ENCODE measurements at regions not wholly inside any gene's neighbourhood (a gene's known extent, or its start where the extent isn't known, plus 50 kb on each side); places are given as distances from the start of the nearest gene placed in this dataset.

- ATAC-seq (no peak; the same call in 1 of the 2 replicates), DNase-seq (ENCODE audit: low spot score) (no peak)
- Mint-ChIP-seq H3K9me3 (no peaks in the 10 kb centered on the region), H3K27ac (peak overlapping the region; percentile 33; the same call in 1 of the 2 replicates), H3K27me3 (ENCODE audit: low read depth) (no peaks in the 10 kb centered on the region), H3K4me3 (no peak overlapping the region), H3K36me3 (no peaks in the 10 kb centered on the region), H3K4me1 (peaks cover 15% of the 10 kb centered on the region)
- CTCF ChIA-PET: interaction anchor here (1.0 to 1.4 kb wide), 3 partner anchors 10 to 531 kb away, joined by 3 to 5 read pairs (median 3); no protein-coding TSS in a partner anchor
- TF ChIP-seq AFF4 (CRISPR knock-in tag; IDR thresholded peaks at IDR 0.05; ENCODE audit: borderline replicate concordance) (no peak), KAT7 (CRISPR knock-in tag; IDR thresholded peaks at IDR 0.05; ENCODE audit: borderline replicate concordance) (no peak), GABPB1 (CRISPR knock-in tag; IDR thresholded peaks at IDR 0.05) (no peak), MLX (CRISPR knock-in tag; IDR thresholded peaks at IDR 0.05) (no peak), NR3C1 (CRISPR knock-in tag; conservative IDR thresholded peaks at IDR 0.05; ENCODE audit: low read depth) (no peak)
- POLR2A ChIA-PET: no interaction called here
Observed at GRCh38 chr6:11486051-11486450, 51.5 kb upstream of the TMEM170B start.

GRCh38 chr6:11485271-11485670 is 52.3 kb upstream of the TMEM170B start:
- DNase-seq (ENCODE audit: low spot score) (no peak), ATAC-seq (no peak)
- no peak for TF ChIP-seq E2F1 (CRISPR knock-in tag; IDR thresholded peaks at IDR 0.05)
- TF ChIP-seq NR3C1 (CRISPR knock-in tag; conservative IDR thresholded peaks at IDR 0.05; ENCODE audit: low read depth): no peak
- TF ChIP-seq CBFB (CRISPR knock-in tag; IDR thresholded peaks at IDR 0.05; ENCODE audit: low read depth): no peak
- TF ChIP-seq GRHL2 (CRISPR knock-in tag; IDR thresholded peaks at IDR 0.05; ENCODE audit: insufficient replicate concordance, severe bottlenecking): no peak
- no peak for TF ChIP-seq ZNF263 (CRISPR knock-in tag; IDR thresholded peaks at IDR 0.05; ENCODE audit: low read depth)
- TF ChIP-seq ETV6 (CRISPR knock-in tag; IDR thresholded peaks at IDR 0.05): no peak
- no peak for TF ChIP-seq ATF3 (CRISPR knock-in tag; conservative IDR thresholded peaks at IDR 0.05)
- TF ChIP-seq USF2 (CRISPR knock-in tag; IDR thresholded peaks at IDR 0.05): no peak
- TF ChIP-seq ZNF416 (CRISPR knock-in tag; IDR thresholded peaks at IDR 0.05): no peak
- no peak for TF ChIP-seq USF1 (CRISPR knock-in tag; IDR thresholded peaks at IDR 0.05)
- TF ChIP-seq STAT6 (CRISPR knock-in tag; conservative IDR thresholded peaks at IDR 0.05; ENCODE audit: low read depth): no peak
- TF ChIP-seq FOXP1 (CRISPR knock-in tag; IDR thresholded peaks at IDR 0.05; ENCODE audit: borderline replicate concordance): no peak
- no peak for TF ChIP-seq ZNF138 (CRISPR knock-in tag; conservative IDR thresholded peaks at IDR 0.05)
- ChIA-PET CTCF (interaction anchor here (0.6 to 1.4 kb wide), 4 partner anchors 11 to 531 kb away, joined by 3 to 5 read pairs (median 3); no protein-coding TSS in a partner anchor), POLR2A (no interaction called here)
- H3K27ac Mint-ChIP-seq: no peak overlapping the region
- H3K36me3 Mint-ChIP-seq: no peaks in the 10 kb centered on the region
- H3K4me3 Mint-ChIP-seq: no peak overlapping the region
- H3K9me3 Mint-ChIP-seq: no peaks in the 10 kb centered on the region
- no peaks in the 10 kb centered on the region for H3K27me3 Mint-ChIP-seq (ENCODE audit: low read depth)
- H3K4me1 Mint-ChIP-seq: peaks cover 15% of the 10 kb centered on the region

All from WTC11 (cell line).